Kidney (tissue), 13 donors: ENCODE measurements at regions not wholly inside any gene's neighbourhood (a gene's known extent, or its start where the extent isn't known, plus 50 kb on each side); places are given as distances from the start of the nearest gene placed in this dataset.

Experiments used
- DNase-seq, 5 donors: peaks; one replicate each; pipeline ENCODE4 v3.0.0-alpha.2; 2013 to 2020
- FAIRE-seq: peaks from 2 replicates; lab custom pipeline; 2012; peaks lifted over from hg19 to GRCh38; lab: Jason Lieb, UNC
- H3K27ac ChIP-seq, 2 donors: one replicate each; pipeline ENCODE4 v1.7.0; 2013; ENCODE audit warnings: low read depth in 2 of 2, low read length in 2 of 2, inconsistent platforms in 1 of 2
- H3K27me3 ChIP-seq: one replicate; pipeline ENCODE4 v1.7.1; 2013; ENCODE audit warnings: low read length, inconsistent platforms; ENCODE audit not compliant: control insufficient read depth, insufficient read depth
- H3K36me3 ChIP-seq, 3 donors: one replicate each; pipeline versions ENCODE4 v1.7.0 to v1.7.1; 2013; ENCODE audit warnings: low read length in 3 of 3, control low read depth in 1 of 3, inconsistent platforms in 1 of 3; ENCODE audit not compliant: insufficient read depth in 3 of 3, control insufficient read depth in 2 of 3
- H3K4me1 ChIP-seq, 3 donors: one replicate each; pipeline versions ENCODE4 v1.7.0 to v1.7.1; 2013; ENCODE audit warnings: low read length in 3 of 3, inconsistent platforms in 1 of 3, low read depth in 1 of 3; ENCODE audit not compliant: control insufficient read depth in 2 of 3, insufficient read depth in 2 of 3
- H3K4me3 ChIP-seq, 3 donors: one replicate each; pipeline versions ENCODE4 v1.7.0 to v1.8.1; 2013; ENCODE audit warnings: low read length in 3 of 3, control low read depth in 1 of 3, inconsistent platforms in 1 of 3
- H3K9ac ChIP-seq, 3 donors: one replicate each; pipeline versions ENCODE4 v1.7.0 to v1.7.1; 2013; ENCODE audit warnings: low read length in 3 of 3, control low read depth in 1 of 3, inconsistent platforms in 1 of 3
- H3K9me3 ChIP-seq, 3 donors: one replicate each; pipeline versions ENCODE4 v1.7.0 to v1.7.1; 2013; ENCODE audit warnings: low read length in 3 of 3, control low read depth in 1 of 3, inconsistent platforms in 1 of 3; ENCODE audit not compliant: control insufficient read depth in 2 of 3, insufficient read depth in 1 of 3
- intact Hi-C: fragments of 100-400 bp; cut with DNase I; formaldehyde crosslinking; loops from one replicate; pipeline ENCODE4 v1.11.1; 2022
- TF ChIP-seq, protein P1 (sequence below): IDR thresholded peaks from 3 replicates; pipeline ENCODE4 v1.5.1; 2012; ENCODE audit warnings: mild to moderate bottlenecking, moderate library complexity, borderline replicate concordance; ENCODE audit not compliant: insufficient read depth; ENCODE audit errors: extremely low read depth
- donor health status: control.
- donor health status: control.
- donor health status: control.
- donor health status: control.
- donor health status: control.
- donor health status: DM: yes; HTN: yes; CAD: no.
- donor health status: Normal renal cell carcinoma (clear cell type).

DNA sequence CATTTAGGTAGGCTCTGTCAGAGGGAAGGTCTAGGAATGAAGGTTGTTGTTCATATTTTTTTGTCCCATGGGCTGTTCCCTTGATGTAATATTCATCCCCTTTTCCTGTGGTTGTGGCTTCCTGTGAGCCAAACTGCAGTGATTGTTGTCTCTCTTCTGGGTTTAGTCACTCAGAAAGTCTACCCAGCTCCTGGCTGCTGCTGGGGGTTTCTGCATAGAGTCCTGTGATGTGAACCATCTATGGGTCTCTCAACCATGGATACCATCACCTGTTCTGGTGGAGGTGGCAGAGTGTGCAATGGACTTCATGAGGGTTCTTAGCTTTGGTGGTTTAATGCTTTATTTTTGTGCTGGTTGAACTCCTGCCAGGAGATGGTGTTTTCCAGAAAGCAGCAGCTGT is 122.8 kb downstream of the ZC4H2 start:
- Histone ChIP-seq H3K27me3 (no peaks in the 10 kb centered on the region), H3K9me3 (no peaks in the 10 kb centered on the region), H3K36me3 (no peaks in the 10 kb centered on the region), H3K9ac (no peak overlapping the region), H3K27ac (no peak overlapping the region), H3K4me1 (no peaks in the 10 kb centered on the region), H3K4me3 (no peak overlapping the region)
- TF ChIP-seq, protein P1, sequence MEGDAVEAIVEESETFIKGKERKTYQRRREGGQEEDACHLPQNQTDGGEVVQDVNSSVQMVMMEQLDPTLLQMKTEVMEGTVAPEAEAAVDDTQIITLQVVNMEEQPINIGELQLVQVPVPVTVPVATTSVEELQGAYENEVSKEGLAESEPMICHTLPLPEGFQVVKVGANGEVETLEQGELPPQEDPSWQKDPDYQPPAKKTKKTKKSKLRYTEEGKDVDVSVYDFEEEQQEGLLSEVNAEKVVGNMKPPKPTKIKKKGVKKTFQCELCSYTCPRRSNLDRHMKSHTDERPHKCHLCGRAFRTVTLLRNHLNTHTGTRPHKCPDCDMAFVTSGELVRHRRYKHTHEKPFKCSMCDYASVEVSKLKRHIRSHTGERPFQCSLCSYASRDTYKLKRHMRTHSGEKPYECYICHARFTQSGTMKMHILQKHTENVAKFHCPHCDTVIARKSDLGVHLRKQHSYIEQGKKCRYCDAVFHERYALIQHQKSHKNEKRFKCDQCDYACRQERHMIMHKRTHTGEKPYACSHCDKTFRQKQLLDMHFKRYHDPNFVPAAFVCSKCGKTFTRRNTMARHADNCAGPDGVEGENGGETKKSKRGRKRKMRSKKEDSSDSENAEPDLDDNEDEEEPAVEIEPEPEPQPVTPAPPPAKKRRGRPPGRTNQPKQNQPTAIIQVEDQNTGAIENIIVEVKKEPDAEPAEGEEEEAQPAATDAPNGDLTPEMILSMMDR = no peak
- FAIRE-seq (no peak), DNase-seq (no peak)
- intact Hi-C loops = no loop called here

DNA sequence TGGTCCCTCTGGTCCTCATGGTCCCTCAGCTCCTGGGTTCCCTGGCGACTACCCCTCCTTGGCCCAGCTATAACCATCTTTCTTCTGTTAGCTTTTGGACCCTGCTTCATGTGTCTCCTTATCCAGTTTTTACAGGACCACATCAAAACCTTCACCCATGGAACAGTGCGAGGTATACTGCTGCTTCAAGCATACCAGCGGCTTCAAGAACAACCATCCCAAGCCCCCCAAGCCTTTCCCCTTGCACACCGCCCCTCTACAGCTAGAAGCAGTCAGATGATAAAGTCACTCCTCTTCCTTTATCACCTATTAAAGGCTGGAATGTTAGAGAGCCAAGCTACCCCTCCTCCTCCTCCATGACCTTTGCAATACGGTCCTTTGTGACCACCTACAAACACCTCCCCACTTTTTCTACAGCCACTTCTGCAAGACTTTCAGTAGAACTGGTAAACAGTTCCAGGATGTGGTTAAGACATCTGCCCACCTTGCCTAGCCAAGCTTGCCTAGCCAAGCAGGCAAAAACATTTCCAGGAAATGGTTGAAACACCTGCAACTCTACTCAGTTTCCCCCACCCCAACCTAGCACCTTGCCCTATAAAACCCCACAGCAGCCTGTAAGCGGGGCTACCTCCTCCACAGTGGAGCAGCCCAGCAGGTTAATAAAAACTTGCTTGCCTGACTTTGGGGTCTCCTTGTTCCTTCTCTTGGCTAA is 125.7 kb downstream of the ZC4H2 start:
- FAIRE-seq (no peak), DNase-seq (no peak)
- Histone ChIP-seq H3K9me3 (no peaks in the 10 kb centered on the region), H3K27ac (no peak overlapping the region), H3K4me3 (no peak overlapping the region), H3K36me3 (no peaks in the 10 kb centered on the region), H3K9ac (no peak overlapping the region), H3K4me1 (no peaks in the 10 kb centered on the region), H3K27me3 (no peaks in the 10 kb centered on the region)
- TF ChIP-seq, protein P1 = no peak
- intact Hi-C loops = no loop called here

DNA sequence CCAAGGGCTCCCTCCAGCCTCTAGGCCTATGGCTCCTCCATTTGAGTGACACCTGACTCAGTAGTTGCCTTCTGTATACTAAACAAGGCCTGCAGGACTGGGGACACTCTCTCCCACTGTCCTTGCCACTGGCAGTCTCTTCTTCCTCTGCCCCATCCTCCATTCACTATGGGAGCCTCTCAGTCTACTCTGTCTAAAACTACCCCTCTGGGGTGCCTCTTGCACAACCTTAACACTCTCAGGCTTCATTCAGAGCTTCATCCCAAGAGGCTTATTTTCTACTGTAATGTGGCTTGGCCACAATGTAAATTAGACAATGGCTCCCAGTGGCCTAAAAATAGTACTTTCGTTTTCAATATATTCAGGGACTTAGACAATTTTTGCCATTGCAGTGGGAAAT is 133.0 kb downstream of the ZC4H2 start:
- intact Hi-C loops = no loop called here
- H3K27me3 ChIP-seq = no peaks in the 10 kb centered on the region
- H3K9ac ChIP-seq = no peak overlapping the region
- no peaks in the 10 kb centered on the region for H3K4me1 ChIP-seq
- no peaks in the 10 kb centered on the region for H3K36me3 ChIP-seq
- TF ChIP-seq, protein P1 = no peak
- FAIRE-seq (no peak), DNase-seq (no peak)
- no peaks in the 10 kb centered on the region for H3K9me3 ChIP-seq
- H3K4me3 ChIP-seq = no peak overlapping the region
- no peak overlapping the region for H3K27ac ChIP-seq

DNA sequence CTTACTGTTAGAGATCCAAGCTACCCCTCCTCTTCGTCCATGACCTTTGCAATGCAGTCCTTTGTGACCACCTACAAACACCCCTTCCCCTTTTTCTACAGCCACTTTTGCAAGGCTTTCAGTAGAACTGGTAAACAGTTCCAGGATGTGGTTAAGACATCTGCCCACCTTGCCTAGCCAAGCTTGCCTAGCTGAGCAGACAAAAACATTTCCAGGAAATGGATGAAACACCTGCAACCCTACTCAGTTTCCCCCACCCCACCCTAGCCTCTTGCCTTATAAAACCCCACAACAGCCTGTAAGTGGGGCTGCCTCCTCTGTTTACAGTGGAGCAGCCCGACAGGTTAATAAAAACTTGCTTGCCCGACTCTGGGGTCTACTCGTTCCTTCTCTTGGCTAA is 133.8 kb downstream of the ZC4H2 start:
- Histone ChIP-seq H3K27me3 (no peaks in the 10 kb centered on the region), H3K4me3 (no peak overlapping the region), H3K27ac (no peak overlapping the region), H3K9ac (no peak overlapping the region), H3K9me3 (no peaks in the 10 kb centered on the region), H3K36me3 (no peaks in the 10 kb centered on the region), H3K4me1 (no peaks in the 10 kb centered on the region)
- FAIRE-seq (no peak), DNase-seq (no peak)
- intact Hi-C loops = no loop called here
- TF ChIP-seq, protein P1 = no peak
